ENCODE measurements at regions not wholly inside any gene's neighbourhood (a gene's known extent, or its start where the extent isn't known, plus 50 kb on each side); places are given as distances from the start of the nearest gene placed in this dataset.

GRCh38 chr16:86035906-86036305, 136.9 kb downstream of the IRF8 start:
- TF ChIP-seq EZH2 (optimal IDR thresholded peaks at IDR 0.05; ENCODE audit: low read depth, low read length), result no peak
- TF ChIP-seq, protein P1, sequence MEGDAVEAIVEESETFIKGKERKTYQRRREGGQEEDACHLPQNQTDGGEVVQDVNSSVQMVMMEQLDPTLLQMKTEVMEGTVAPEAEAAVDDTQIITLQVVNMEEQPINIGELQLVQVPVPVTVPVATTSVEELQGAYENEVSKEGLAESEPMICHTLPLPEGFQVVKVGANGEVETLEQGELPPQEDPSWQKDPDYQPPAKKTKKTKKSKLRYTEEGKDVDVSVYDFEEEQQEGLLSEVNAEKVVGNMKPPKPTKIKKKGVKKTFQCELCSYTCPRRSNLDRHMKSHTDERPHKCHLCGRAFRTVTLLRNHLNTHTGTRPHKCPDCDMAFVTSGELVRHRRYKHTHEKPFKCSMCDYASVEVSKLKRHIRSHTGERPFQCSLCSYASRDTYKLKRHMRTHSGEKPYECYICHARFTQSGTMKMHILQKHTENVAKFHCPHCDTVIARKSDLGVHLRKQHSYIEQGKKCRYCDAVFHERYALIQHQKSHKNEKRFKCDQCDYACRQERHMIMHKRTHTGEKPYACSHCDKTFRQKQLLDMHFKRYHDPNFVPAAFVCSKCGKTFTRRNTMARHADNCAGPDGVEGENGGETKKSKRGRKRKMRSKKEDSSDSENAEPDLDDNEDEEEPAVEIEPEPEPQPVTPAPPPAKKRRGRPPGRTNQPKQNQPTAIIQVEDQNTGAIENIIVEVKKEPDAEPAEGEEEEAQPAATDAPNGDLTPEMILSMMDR (IDR thresholded peaks at IDR 0.05; ENCODE audit: low read length), result no peak
